Aorta (tissue), 5 donors: ENCODE measurements at regions not wholly inside any gene's neighbourhood (a gene's known extent, or its start where the extent isn't known, plus 50 kb on each side); places are given as distances from the start of the nearest gene placed in this dataset.

Source experiments
- ATAC-seq: fragments of 200-7000 bp; cut with Tn5 transposase; one replicate; pipeline ENCODE4 v1.9.1; 2022; ENCODE audit warnings: moderate library complexity; ENCODE audit not compliant: low FRiP score
- DNase-seq, 2 donors: peaks; one replicate each; pipeline ENCODE4 v3.0.0-alpha.2; 2020
- H3K27ac ChIP-seq, 2 donors: one replicate each; pipeline ENCODE4 v1.5.1; 2013; ENCODE audit warnings: low read length in 2 of 2, mild to moderate bottlenecking in 2 of 2, moderate library complexity in 2 of 2, control low read depth in 1 of 2, inconsistent platforms in 1 of 2, low read depth in 1 of 2
- H3K27me3 ChIP-seq, 2 donors: one replicate each; pipeline ENCODE4 v1.6.1; 2013; ENCODE audit warnings: control low read depth in 1 of 2, low read length in 1 of 2, mild to moderate bottlenecking in 1 of 2, moderate library complexity in 1 of 2; ENCODE audit not compliant: insufficient read depth in 2 of 2, control insufficient read depth in 1 of 2
- H3K36me3 ChIP-seq, 2 donors: one replicate each; pipeline ENCODE4 v1.6.1; 2013; ENCODE audit warnings: control low read depth in 1 of 2, low read length in 1 of 2, mild to moderate bottlenecking in 1 of 2; ENCODE audit not compliant: insufficient read depth in 2 of 2, control insufficient read depth in 1 of 2
- H3K4me1 ChIP-seq, 2 donors: one replicate each; pipeline ENCODE4 v1.6.1; 2013; ENCODE audit warnings: low read length in 2 of 2, control low read depth in 1 of 2, mild to moderate bottlenecking in 1 of 2, moderate library complexity in 1 of 2; ENCODE audit not compliant: insufficient read depth in 2 of 2, control insufficient read depth in 1 of 2
- H3K4me3 ChIP-seq, 2 donors: one replicate each; pipeline ENCODE4 v1.5.1; 2013; ENCODE audit warnings: low read length in 2 of 2, control low read depth in 1 of 2, mild to moderate bottlenecking in 1 of 2
- H3K9me3 ChIP-seq: one replicate; pipeline ENCODE4 v1.6.1; 2013; ENCODE audit warnings: mild to moderate bottlenecking, low read length; ENCODE audit not compliant: control insufficient read depth
- WGBS, 2 donors: extraction: QIAGEN DNeasy Blood & Tissue Kit; methylation state at CpG; one replicate each; pipeline ENCODE4 v1.1.7; 2013; 5-methylcytosine and 5-hydroxymethylcytosine counted together
- intact Hi-C, 2 donors: fragments of 100-400 bp; cut with DNase I; formaldehyde crosslinking; loops; one replicate each; pipeline versions ENCODE4 v1.14.2 to v1.15.0; 2022
- donor health status: healthy with polysubstance abuse.
- donor health status: Bipolar disorder and iron deficiency.
- donor health status: DM: no; HTN: no; CAD: no.
- donor health status: DM: no; HTN: no; CAD: no.
- donor health status: DM: yes; HTN: yes; CAD: no.

DNA sequence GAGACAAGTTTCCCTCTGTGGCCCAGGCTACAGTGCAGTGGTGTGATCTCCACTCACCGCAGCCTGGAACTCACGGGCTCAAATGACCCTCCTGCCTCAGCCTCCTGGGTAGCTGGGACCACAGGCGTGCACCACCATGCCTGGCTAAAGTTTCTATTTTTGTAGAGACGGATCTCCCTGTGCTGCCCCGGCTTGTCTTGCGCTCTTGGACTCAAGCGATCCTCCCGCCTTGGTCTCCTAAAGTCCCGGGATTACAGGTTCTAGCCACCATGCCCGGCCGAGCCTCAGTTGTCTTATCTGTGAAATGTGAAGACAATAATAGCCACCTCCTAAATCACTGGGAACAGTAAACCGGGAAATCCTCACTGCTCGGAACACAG, 88.1 kb downstream of the FOXL3 start:
- DNase-seq, result peak in 1 of 2 donors; percentile 38

GRCh38 chr7:378551-379455, 88.8 kb downstream of the FOXL3 start:
- Histone ChIP-seq H3K27me3 (no peaks in the 10 kb centered on the region), H3K36me3 (no peaks in the 10 kb centered on the region), H3K4me1 (no peaks in the 10 kb centered on the region), H3K4me3 (no peak overlapping the region), H3K27ac (no peak overlapping the region), H3K9me3 (no peaks in the 10 kb centered on the region)
- intact Hi-C loops, result no loop called here
- WGBS, 2 donors, result 82 to 83% methylated on average over 42 to 44 of the region's 44 CpGs
- DNase-seq, result peak; percentile 47 to 68
- no peak for ATAC-seq

More for the DNA sequence above, 88.1 kb downstream of the FOXL3 start:
- Histone ChIP-seq H3K4me1 (no peaks in the 10 kb centered on the region), H3K9me3 (no peaks in the 10 kb centered on the region), H3K27ac (no peak overlapping the region), H3K27me3 (no peaks in the 10 kb centered on the region), H3K4me3 (no peak overlapping the region), H3K36me3 (no peaks in the 10 kb centered on the region)
- WGBS, 2 donors, result 95 to 96% methylated on average over 13 of the region's 13 CpGs
- intact Hi-C loops, result no loop called here
- no peak for ATAC-seq

DNA sequence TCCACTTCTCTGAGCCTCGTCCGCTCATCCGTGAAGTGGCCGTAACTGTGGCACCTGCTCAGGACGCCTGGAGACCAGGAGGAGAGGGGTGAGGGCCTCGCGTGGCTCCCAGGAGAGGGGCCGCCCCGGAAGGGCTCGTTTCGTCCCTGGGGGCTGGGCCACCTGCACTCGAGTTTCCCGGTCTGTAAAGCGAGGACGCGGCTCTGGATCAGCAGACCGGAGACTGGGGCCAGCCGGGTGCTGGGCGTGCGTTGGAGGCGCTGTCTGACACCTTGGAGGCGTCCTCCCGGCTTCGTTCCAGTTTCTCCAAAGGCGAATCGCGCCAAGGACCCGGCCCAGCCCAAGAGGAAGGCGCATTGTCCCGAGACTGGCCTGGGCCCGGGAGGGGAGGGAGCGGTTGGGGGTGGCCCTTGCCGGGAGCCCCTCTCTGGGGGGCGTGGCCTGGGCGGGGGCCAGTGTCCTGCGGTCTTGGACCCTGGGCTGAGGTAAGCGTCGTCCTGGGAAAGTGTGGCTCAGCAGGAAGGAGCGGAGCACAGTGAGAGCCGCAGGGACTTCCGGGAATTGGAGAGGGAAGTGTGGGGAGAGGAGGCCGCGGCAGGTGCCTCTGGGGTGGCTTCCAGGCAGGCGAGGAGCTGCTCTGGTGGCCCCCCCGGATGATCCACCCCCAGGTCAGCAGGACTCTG, 89.6 kb downstream of the FOXL3 start:
- intact Hi-C loops, result no loop called here
- peak overlapping the region in 1 of 2 donors; percentile 3 for H3K4me3 ChIP-seq
- 25 to 34% methylated on average over 43 to 45 of the region's 45 CpGs for WGBS, 2 donors

GRCh38 chr7:380139-380485, 90.1 kb downstream of the FOXL3 start:
- no peaks in the 10 kb centered on the region for H3K27me3 ChIP-seq
- H3K27ac ChIP-seq, result no peak overlapping the region
- DNase-seq (no peak), ATAC-seq (no peak)
- 32 to 48% methylated on average over 15 of the region's 15 CpGs for WGBS, 2 donors
- H3K9me3 ChIP-seq, result no peaks in the 10 kb centered on the region
- H3K36me3 ChIP-seq, result no peaks in the 10 kb centered on the region
- no peak overlapping the region for H3K4me3 ChIP-seq
- no peaks in the 10 kb centered on the region for H3K4me1 ChIP-seq
- intact Hi-C loops, result no loop called here

More for the DNA sequence above, 89.6 kb downstream of the FOXL3 start:
- H3K9me3 ChIP-seq, result no peaks in the 10 kb centered on the region
- no peaks in the 10 kb centered on the region for H3K27me3 ChIP-seq
- no peaks in the 10 kb centered on the region for H3K4me1 ChIP-seq
- H3K36me3 ChIP-seq, result no peaks in the 10 kb centered on the region
- ATAC-seq (no peak), DNase-seq (peak; percentile 46 to 78)
- H3K27ac ChIP-seq, result no peak overlapping the region

DNA sequence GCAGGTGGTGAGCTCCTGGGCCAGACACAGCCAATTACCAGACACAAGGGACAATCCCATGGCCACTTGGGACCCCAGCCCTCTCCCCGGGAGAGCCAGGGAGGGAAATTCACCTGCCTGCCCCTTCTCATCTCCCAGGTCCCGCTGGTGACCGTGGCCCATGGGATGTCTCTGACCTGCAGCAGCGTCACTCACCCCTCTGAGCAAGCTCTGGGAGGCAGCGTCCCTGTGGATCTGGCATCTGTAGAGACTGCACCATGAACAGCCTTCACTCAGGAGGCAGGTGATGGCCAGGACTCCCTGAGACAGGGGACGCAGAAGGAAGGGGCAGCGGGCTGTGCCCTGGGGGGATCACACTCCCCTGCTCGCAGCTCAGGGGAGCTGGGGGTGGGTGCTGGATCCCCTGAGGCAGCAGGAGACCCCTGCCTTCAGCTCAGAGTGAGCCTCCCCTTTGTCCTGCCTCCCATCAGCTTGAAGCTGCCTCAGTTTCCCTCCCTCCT, 90.8 kb downstream of the FOXL3 start:
- Histone ChIP-seq H3K4me1 (no peaks in the 10 kb centered on the region), H3K27me3 (no peaks in the 10 kb centered on the region), H3K4me3 (no peak overlapping the region), H3K9me3 (no peaks in the 10 kb centered on the region), H3K27ac (no peak overlapping the region), H3K36me3 (no peaks in the 10 kb centered on the region)
- 83 to 84% methylated on average over 8 of the region's 8 CpGs for WGBS, 2 donors
- intact Hi-C loops, result no loop called here
- ATAC-seq (no peak), DNase-seq (peak; percentile 41 to 44)

- H3K27ac ChIP-seq, result no peak overlapping the region
- ATAC-seq, result no peak
- intact Hi-C loops, result no loop called here
Measured at GRCh38 chr7:381211-382042, 91.5 kb downstream of the FOXL3 start.

GRCh38 chr7:382043-382400, 92.1 kb downstream of the FOXL3 start:
- H3K27ac ChIP-seq, result no peak overlapping the region
- ATAC-seq (no peak), DNase-seq (no peak)
- no peaks in the 10 kb centered on the region for H3K27me3 ChIP-seq
- 82 to 83% methylated on average over 5 of the region's 5 CpGs for WGBS, 2 donors
- H3K36me3 ChIP-seq, result no peaks in the 10 kb centered on the region
- H3K4me3 ChIP-seq, result no peak overlapping the region
- no peaks in the 10 kb centered on the region for H3K9me3 ChIP-seq
- intact Hi-C loops, result no loop called here
- no peaks in the 10 kb centered on the region for H3K4me1 ChIP-seq

More at GRCh38 chr7:381211-382042, 91.5 kb downstream of the FOXL3 start:
- DNase-seq, result peak; percentile 39 to 54
- Histone ChIP-seq H3K27me3 (no peaks in the 10 kb centered on the region), H3K36me3 (no peaks in the 10 kb centered on the region), H3K4me1 (no peaks in the 10 kb centered on the region), H3K4me3 (no peak overlapping the region), H3K9me3 (no peaks in the 10 kb centered on the region)
- WGBS, 2 donors, result 84% methylated on average over 23 of the region's 23 CpGs

DNA sequence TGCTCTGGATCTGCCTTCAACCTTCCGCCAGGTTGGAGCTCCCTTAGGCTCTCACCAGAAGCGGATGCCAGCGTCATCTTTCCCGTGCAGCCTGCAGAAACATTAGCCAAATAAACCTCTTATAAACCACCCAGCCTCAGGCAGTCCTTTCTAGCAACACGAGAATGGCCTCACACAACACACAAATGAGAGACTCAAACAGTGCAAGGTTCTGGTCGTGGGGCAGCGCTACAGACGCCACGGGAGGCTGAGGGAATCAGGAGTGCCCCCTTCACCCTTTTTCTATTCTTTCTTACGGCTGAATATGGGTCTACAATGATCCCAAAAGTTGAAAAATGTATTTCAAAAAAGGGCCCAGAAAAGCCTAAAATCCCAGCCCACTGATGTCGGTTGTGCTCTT, 96.4 kb downstream of the FOXL3 start:
- 87 to 90% methylated on average over 11 of the region's 11 CpGs for WGBS, 2 donors
- no peaks in the 10 kb centered on the region for H3K27me3 ChIP-seq
- no peak overlapping the region for H3K4me3 ChIP-seq
- no peaks in the 10 kb centered on the region for H3K9me3 ChIP-seq
- ATAC-seq (no peak), DNase-seq (peak in 1 of 2 donors; percentile 26)
- H3K4me1 ChIP-seq, result no peaks in the 10 kb centered on the region
- H3K36me3 ChIP-seq, result no peaks in the 10 kb centered on the region
- no peak overlapping the region for H3K27ac ChIP-seq
- intact Hi-C loops, result no loop called here
